CD4-positive, alpha-beta T cell treated with Interleukin-17A for 1 hour (primary cell): ENCODE measurements at regions not wholly inside any gene's neighbourhood (a gene's known extent, or its start where the extent isn't known, plus 50 kb on each side); places are given as distances from the start of the nearest gene placed in this dataset.

Experiments
- DNase-seq: peaks from one replicate; pipeline ENCODE4 v3.0.0-alpha.2; 2020

GRCh38 chr10:62866941-62867340, 50.8 kb upstream of the EGR2 start:
- no peak for DNase-seq

GRCh38 chr10:62866451-62866850, 50.3 kb upstream of the EGR2 start:
- DNase-seq = no peak
